ENCODE measurements at regions not wholly inside any gene's neighbourhood (a gene's known extent, or its start where the extent isn't known, plus 50 kb on each side); places are given as distances from the start of the nearest gene placed in this dataset.

- FAIRE-seq = no peak
- no peak for DNase-seq (ENCODE audit: insufficient read length, low spot score)
- no peak for TF ChIP-seq POLR2A (IDR thresholded peaks at IDR 0.05; ENCODE audit: low read depth, low read length)
Observed at GRCh38 chr18:3328532-3328931, 66.6 kb downstream of the MYL12B start.

- FAIRE-seq (peak; percentile 53), DNase-seq (ENCODE audit: insufficient read length, low spot score) (no peak)
- no peak for TF ChIP-seq POLR2A (IDR thresholded peaks at IDR 0.05; ENCODE audit: low read depth, low read length)
Observed at GRCh38 chr18:3329471-3329870, 67.5 kb downstream of the MYL12B start.

- no peak for TF ChIP-seq POLR2A (IDR thresholded peaks at IDR 0.05; ENCODE audit: low read depth, low read length)
- no peak for DNase-seq (ENCODE audit: insufficient read length, low spot score)
- peak; percentile 15 for FAIRE-seq
Observed at GRCh38 chr18:3329872-3330271, 67.9 kb downstream of the MYL12B start.

- no peak for TF ChIP-seq POLR2A (IDR thresholded peaks at IDR 0.05; ENCODE audit: low read depth, low read length)
- no peak for DNase-seq (ENCODE audit: insufficient read length, low spot score)
- no peak for FAIRE-seq
Observed at GRCh38 chr18:3330622-3331021, 68.7 kb downstream of the MYL12B start.

- DNase-seq (ENCODE audit: insufficient read length, low spot score) = no peak
- no peak for TF ChIP-seq POLR2A (IDR thresholded peaks at IDR 0.05; ENCODE audit: low read depth, low read length)
- FAIRE-seq = no peak
Observed at GRCh38 chr18:3332376-3332775, 70.4 kb downstream of the MYL12B start.

GRCh38 chr18:3333056-3333720 lies 71.3 kb downstream of the MYL12B start:
- no peak for DNase-seq (ENCODE audit: insufficient read length, low spot score)
- no peak for TF ChIP-seq POLR2A (IDR thresholded peaks at IDR 0.05; ENCODE audit: low read depth, low read length)
- no peak for FAIRE-seq

- no peak for TF ChIP-seq POLR2A (IDR thresholded peaks at IDR 0.05; ENCODE audit: low read depth, low read length)
- FAIRE-seq = no peak
Observed at GRCh38 chr18:3333721-3334386, 71.9 kb downstream of the MYL12B start.

GRCh38 chr18:3340015-3340681 lies 78.2 kb downstream of the MYL12B start:
- no peak for TF ChIP-seq POLR2A (IDR thresholded peaks at IDR 0.05; ENCODE audit: low read depth, low read length)
- DNase-seq (ENCODE audit: insufficient read length, low spot score) (no peak), FAIRE-seq (peak; percentile 81)

More at GRCh38 chr18:3333721-3334386, 71.9 kb downstream of the MYL12B start:
- no peak for DNase-seq (ENCODE audit: insufficient read length, low spot score)

GRCh38 chr18:3340682-3341097 lies 78.8 kb downstream of the MYL12B start:
- FAIRE-seq = no peak
- DNase-seq (ENCODE audit: insufficient read length, low spot score) = no peak
- TF ChIP-seq POLR2A (IDR thresholded peaks at IDR 0.05; ENCODE audit: low read depth, low read length) = no peak

GRCh38 chr18:3342628-3343027 lies 80.7 kb downstream of the MYL12B start:
- DNase-seq (ENCODE audit: insufficient read length, low spot score) (no peak), FAIRE-seq (no peak)
- no peak for TF ChIP-seq POLR2A (IDR thresholded peaks at IDR 0.05; ENCODE audit: low read depth, low read length)

GRCh38 chr18:3345452-3345851 lies 83.5 kb downstream of the MYL12B start:
- FAIRE-seq = no peak
- no peak for DNase-seq (ENCODE audit: insufficient read length, low spot score)
- no peak for TF ChIP-seq POLR2A (IDR thresholded peaks at IDR 0.05; ENCODE audit: low read depth, low read length)

GRCh38 chr18:3345885-3346284 lies 84.0 kb downstream of the MYL12B start:
- FAIRE-seq (no peak), DNase-seq (ENCODE audit: insufficient read length, low spot score) (no peak)

GRCh38 chr18:3346487-3346886 lies 84.6 kb downstream of the MYL12B start:
- FAIRE-seq (no peak), DNase-seq (ENCODE audit: insufficient read length, low spot score) (no peak)
- no peak for TF ChIP-seq POLR2A (IDR thresholded peaks at IDR 0.05; ENCODE audit: low read depth, low read length)

More at GRCh38 chr18:3345885-3346284, 84.0 kb downstream of the MYL12B start:
- no peak for TF ChIP-seq POLR2A (IDR thresholded peaks at IDR 0.05; ENCODE audit: low read depth, low read length)

- DNase-seq (ENCODE audit: insufficient read length, low spot score) (no peak), FAIRE-seq (no peak)
- no peak for TF ChIP-seq POLR2A (IDR thresholded peaks at IDR 0.05; ENCODE audit: low read depth, low read length)
Observed at GRCh38 chr18:3347286-3347803, 85.4 kb downstream of the MYL12B start.
